ENCODE measurements at regions not wholly inside any gene's neighbourhood (a gene's known extent, or its start where the extent isn't known, plus 50 kb on each side); places are given as distances from the start of the nearest gene placed in this dataset.
"Not testable (repeated sequence)": the region's sequence is repeated elsewhere in the genome, so short reads cannot be mapped to it uniquely, and the experiment has no call there.

- DNase-seq: no peak
These were observed 890.5 kb downstream of the BRD1 start for GRCh38 chr22:48937032-48937639.

GRCh38 chr22:48936391-48936790 is 891.3 kb downstream of the BRD1 start:
- DNase-seq: no peak

- no peak for DNase-seq
These were observed 893.2 kb downstream of the BRD1 start for GRCh38 chr22:48934446-48934845.

- DNase-seq: no peak
These were observed 896.2 kb downstream of the BRD1 start for GRCh38 chr22:48931452-48931851.

GRCh38 chr22:48929276-48929790 is 898.3 kb downstream of the BRD1 start:
- no peak for DNase-seq

GRCh38 chr22:48927591-48927990 is 900.1 kb downstream of the BRD1 start:
- DNase-seq: no peak

GRCh38 chr22:48926643-48927042 is 901.0 kb downstream of the BRD1 start:
- peak; percentile 83 for DNase-seq

GRCh38 chr22:48926136-48926535 is 901.5 kb downstream of the BRD1 start:
- DNase-seq: no peak

GRCh38 chr22:48925450-48925849 is 902.2 kb downstream of the BRD1 start:
- DNase-seq: no peak

GRCh38 chr22:48923996-48924395 is 903.7 kb downstream of the BRD1 start:
- no peak for DNase-seq

GRCh38 chr22:48923165-48923865 is 904.4 kb downstream of the BRD1 start:
- DNase-seq: no peak

GRCh38 chr22:48921411-48921903 is 906.2 kb downstream of the BRD1 start:
- DNase-seq: no peak

- peak; percentile 25 for DNase-seq
These were observed 906.9 kb downstream of the BRD1 start for GRCh38 chr22:48920776-48921241.

- DNase-seq: no peak
These were observed 907.7 kb downstream of the BRD1 start for GRCh38 chr22:48919851-48920589.

GRCh38 chr22:48919187-48919590 is 908.5 kb downstream of the BRD1 start:
- DNase-seq: peak; percentile 73

- DNase-seq: peak; percentile 87
These were observed 909.0 kb downstream of the BRD1 start for GRCh38 chr22:48918585-48919186.

GRCh38 chr22:48912356-48913066 is 915.2 kb downstream of the BRD1 start:
- not testable (repeated sequence) for DNase-seq

- DNase-seq: not testable (repeated sequence)
These were observed 916.0 kb downstream of the BRD1 start for GRCh38 chr22:48911647-48912046.

GRCh38 chr22:48911067-48911466 is 916.6 kb downstream of the BRD1 start:
- DNase-seq: not testable (repeated sequence)

GRCh38 chr22:48908547-48908946 is 919.1 kb downstream of the BRD1 start:
- no peak for DNase-seq

- DNase-seq: no peak
These were observed 920.1 kb downstream of the BRD1 start for GRCh38 chr22:48907591-48907990.

GRCh38 chr22:48906216-48906835 is 921.3 kb downstream of the BRD1 start:
- no peak for DNase-seq
